Stromal cell of bone marrow (primary cell): ENCODE measurements at regions not wholly inside any gene's neighbourhood (a gene's known extent, or its start where the extent isn't known, plus 50 kb on each side); places are given as distances from the start of the nearest gene placed in this dataset.
"Not testable (repeated sequence)": the region's sequence is repeated elsewhere in the genome, so short reads cannot be mapped to it uniquely, and the experiment has no call there.

Source experiments
- DNase-seq: peaks from one replicate; pipeline ENCODE4 v3.0.0-alpha.2; 2012; ENCODE audit warnings: low read depth

DNA sequence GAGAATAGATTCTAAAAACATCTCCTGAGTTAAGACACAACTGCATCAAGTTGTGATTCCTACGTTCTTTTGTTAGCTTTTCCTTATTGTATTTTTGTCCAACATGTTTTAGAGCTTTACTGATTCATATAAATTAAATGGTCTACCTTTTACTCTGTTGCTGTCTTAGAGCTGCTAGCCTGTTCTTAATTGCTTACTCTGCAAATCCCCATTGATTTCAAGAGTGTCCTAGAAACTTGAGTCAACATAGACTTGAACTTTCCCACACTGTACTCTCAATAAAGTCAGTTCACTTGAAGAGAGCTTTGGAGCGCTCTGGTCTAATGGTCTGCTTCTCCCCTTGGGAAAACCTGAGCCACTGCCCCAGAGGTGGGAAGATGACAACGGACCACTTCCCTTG is 343.9 kb downstream of the CCER1 start:
- no peak for DNase-seq

DNA sequence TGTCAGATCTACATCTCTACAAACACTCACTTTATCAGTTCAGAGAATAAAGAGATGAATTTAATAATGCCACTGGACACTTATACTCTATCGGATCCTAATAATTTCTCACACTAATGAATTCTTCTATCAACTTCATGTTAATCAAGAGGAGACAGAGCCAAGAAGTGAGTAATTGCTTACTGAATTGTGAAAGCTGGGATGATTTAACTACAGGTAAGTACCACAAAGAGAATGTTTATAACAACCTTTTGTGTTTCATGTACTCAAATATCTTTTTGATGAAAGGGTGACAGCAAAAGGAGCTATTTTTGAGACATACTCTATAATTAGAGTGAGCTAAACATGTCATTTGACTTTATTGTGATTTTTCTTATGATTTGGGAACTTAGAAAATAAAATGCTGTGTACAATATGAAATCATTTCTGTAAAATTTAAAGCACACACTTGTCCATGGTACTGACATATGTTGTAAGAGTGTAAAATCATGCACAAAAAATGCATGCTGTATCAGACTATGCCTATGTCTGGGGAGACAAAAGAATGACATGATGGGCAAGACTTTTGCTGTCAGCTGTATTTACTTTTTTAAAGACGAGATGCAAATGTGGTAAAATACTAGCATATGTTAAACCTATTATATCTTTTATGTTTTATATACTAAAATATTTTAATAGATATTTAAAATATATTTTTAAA is 361.2 kb downstream of the CCER1 start:
- DNase-seq = no peak

DNA sequence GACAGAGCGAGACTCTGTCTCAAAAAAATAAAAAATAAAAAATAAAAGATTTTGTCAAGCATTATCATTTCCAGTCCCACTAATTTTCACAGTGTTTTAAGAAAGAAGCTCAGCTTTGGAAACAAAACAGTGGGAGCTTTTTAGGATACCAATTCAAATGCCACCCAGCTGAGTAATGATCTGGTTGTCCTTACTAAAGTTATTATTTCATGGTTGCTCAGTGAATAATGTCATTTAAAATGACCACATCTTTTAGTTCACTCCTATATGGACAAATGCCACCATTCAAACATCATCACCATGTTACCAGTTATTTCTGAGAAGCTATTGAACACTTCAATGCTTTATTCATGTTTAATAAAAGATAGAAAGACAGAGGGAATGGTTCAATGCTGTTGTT is 365.0 kb downstream of the CCER1 start:
- peak; percentile 29 for DNase-seq

DNA sequence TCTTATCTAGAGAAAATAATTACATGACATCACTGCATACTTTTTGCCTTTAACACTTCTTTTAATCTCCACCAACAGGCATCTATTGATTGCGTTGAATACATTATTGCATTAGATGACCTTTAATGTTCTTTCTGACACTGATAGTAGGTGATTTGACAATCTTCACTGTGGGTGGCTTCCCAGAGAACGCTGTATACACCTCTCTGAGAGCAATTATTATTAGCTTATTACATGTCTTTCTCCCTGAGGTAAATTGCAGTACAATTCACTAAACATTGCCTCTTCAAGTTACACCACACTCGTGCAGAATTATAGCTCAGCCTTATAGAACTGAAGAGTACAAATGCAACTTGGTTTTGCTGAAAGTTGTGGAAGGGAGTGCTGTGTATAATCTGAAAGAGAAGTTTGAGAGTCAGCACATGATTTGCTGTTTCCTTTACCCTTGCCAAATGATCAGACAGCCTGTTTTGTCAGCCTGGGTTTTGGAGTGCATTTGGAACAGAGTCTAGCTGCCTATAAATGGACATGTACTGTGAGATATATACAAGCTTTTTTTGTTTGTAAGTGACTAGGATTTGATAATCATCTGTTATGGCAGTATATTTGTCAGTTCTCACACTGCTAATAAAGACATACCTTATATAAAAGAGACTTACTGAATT is 369.2 kb downstream of the CCER1 start:
- peak; percentile 1 for DNase-seq

DNA sequence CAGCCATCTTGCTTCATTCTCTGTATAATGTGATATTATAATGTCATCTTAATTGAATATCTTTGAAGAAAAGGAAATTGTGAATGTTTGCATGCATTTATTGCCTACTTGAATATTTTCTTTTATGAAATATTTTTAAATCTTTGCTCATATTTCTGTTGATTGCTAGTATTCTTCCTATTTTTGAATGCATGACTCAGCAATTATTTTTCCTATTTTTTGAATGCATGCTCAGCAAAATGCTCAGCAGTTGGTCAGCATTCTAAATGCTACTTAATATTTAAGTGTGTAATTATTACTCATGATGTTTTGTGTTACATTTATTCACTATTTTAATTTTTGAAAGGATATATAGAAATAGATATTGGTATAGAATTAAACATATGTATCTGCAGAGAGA is 378.3 kb downstream of the CCER1 start:
- no peak for DNase-seq

GRCh38 chr12:90575995-90576394 is 379.0 kb downstream of the CCER1 start:
- no peak for DNase-seq

- no peak for DNase-seq
Observed at GRCh38 chr12:90574676-90575075, 380.3 kb downstream of the CCER1 start.

DNA sequence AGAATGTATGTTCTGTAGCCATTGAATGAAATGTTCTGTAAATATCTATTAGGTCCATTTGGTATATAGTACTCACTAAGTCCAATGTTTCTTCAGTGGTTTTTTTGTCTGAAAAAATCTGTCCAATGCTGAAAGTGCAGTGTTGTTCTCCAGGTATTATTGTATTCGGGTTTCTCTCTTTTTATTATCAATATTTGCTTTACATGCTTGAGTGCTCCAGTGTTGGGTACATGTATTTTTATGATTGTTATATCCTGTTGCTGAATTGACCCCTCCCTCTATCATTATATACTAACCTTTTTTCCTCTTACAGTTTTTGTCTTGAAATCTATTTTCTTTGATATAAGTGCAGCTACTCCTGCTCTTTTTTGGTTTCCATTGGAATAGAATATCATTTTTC is 382.2 kb downstream of the CCER1 start:
- DNase-seq = no peak

- DNase-seq = no peak
Observed at GRCh38 chr12:90569685-90570084, 385.3 kb downstream of the CCER1 start.

DNA sequence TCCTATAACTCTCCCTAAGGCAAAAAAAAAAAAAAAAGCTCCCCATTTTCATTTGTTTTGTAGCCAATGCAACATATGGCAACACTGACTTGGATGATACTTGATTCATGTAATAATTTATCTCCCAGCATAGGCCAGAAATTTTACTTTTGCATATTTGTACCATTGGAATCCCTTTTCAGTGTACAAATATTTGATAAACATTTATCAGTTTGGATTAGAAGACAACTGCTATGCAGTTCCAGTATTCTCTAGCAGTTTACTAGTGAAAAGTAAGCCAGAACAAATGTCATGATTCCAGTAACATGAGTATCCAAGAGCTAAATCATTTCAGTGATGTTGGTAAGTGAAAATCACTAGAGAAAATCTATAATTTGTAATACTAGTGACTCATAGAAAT is 392.3 kb downstream of the CCER1 start:
- no peak for DNase-seq

DNA sequence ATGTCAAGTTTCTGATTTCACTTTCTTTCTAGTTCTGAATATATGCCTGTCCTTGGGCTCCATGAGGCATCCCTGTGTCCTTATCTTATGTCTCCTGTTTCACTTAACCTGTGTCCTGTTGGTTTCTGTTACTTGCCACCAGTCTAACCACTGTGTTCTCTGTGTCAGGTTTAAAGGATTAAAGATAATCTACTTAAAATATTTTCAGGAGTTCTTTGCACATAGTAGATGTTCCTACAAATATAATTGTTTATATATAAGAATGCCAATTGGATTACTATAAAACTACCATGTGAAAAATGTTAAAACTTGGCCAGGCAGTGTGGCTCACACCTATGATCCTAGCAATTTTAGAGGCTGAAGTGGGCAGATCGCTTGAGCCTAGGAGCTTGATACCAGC is 406.4 kb downstream of the CCER1 start:
- DNase-seq = no peak

GRCh38 chr12:90546511-90546910 is 408.5 kb downstream of the CCER1 start:
- DNase-seq = no peak

DNA sequence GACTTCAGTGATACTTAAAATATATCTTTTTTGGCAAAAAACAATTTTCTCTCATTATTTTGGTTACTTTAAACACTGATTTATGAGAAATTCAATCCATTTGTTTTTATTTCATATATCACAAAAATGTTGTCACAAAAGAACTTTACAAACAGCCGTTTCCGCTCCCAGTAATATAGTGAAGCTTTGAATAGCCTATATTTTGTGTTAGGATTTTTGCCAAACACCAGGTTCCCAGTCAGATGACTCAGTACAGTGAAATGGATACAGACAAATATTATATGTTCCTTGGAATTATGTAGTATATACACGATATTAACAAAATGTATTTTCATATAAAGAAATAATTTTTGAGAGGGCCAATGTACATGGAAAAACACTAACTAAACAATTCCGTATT is 411.1 kb downstream of the CCER1 start:
- no peak for DNase-seq

GRCh38 chr12:90543374-90543773 is 411.6 kb downstream of the CCER1 start:
- DNase-seq = no peak

DNA sequence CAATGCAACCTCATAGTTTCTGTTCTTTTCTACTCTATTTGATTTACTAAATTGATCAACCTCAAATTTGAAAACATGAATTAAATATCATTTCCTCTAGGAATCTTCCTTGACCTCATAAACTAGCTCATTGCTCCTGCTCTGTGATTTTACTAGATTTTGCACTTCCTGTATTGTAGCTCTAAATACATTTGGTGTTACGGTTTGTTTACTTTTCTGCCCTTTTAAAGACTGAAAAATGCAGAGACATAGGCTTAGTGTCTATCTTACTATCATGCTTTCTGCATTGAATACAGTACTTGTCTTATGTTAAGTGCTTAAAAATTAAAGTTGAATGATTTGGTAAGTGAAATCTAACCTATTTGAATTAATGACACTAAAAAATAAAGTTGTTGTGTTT is 412.1 kb downstream of the CCER1 start:
- DNase-seq = not testable (repeated sequence)

- DNase-seq = not testable (repeated sequence)
Observed at GRCh38 chr12:90533828-90534227, 421.1 kb downstream of the CCER1 start.

DNA sequence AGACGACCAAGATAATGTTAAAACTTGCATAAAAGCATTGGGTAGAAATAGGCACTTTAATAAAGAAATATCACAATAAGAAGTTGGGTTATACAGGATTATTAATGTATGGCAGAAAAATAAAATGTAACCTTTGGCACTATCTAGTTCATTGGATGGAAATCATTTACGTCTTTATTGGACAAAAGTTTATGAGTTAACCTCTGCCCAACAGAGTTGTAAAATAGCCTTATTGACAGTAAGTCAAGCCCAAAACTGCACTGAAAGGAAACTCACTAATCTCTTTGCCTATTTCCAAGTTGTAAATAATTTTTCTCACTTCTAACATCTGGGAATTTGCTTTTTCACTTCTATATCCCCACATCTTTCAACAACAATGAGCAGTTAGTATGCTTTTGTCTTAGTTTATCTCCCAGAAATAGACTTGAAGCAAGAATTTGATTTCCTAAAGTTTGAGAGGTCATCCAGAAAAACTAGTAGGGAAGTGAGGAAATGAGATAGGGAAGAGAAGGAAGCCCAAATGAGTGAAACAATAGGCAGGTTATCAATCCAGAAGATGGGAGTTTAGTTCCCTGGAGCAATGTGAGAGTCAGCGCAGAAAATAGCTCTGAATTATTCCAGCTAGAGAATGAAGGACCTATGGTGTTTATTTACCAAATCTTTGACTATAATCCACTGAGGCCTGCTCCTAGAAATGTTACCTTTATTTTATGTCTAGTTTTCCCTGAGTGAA is 434.8 kb downstream of the CCER1 start:
- no peak for DNase-seq

DNA sequence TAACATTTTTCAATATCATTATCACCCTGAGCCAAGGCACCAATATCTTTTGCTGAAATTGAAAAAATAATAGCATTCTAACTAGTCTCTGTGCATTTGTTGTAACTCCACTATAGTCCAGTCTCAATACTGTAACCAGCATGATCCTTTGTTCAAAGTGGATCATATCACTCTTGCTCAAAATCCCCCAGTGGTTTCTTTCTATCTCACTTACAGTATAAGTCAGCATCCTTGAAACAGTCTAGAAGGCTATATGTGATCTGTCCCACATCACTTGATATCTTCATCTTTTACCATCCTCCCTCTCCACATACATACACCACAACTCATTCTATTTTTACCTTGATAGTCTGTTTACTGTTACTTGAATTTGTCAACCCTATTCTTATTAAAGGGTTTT is 435.7 kb downstream of the CCER1 start:
- no peak for DNase-seq

DNA sequence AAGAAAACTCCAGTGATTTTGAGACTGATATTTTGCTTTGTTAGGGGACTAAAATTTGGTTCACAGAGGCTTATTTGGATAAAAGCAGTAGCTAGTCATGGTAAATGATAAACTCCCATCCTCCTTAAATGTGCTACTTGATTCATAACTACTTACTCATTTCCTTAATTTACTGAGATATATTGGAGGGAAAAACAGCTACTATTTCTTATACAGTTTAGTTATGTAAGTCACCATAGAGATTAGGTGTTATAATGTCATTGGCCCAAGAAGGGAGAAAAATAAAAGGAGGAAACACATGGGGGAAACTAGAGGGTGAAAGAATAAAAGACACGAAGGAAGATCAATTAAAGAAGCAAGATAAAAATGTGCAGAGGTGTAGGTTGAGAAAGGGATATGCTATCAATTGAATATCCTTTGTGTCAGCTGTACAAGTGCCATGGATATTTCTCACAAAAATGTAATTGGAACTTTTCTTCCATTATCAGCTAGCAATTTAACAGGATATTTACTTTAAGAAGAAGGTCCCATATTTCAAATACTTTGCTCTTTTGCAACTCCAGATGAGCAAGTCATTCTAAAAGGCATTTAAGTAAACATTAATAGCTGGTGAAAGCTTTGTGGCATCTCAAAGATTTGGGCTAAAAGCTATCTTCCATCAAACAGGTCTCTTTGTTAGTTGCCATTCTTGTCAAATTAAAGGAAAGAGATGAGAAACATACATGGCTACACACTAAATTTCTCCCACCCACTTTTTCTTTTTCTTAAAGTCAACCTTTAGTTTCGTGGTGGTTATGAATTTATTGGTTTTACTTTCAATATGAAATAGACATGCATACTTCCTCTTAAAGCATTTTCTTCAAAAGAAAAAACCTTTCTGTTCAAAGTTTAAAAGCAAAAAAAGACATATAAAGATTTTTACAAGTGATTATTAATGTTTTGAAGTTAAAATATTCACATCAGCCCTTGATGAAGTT is 439.5 kb downstream of the CCER1 start:
- DNase-seq = no peak

- DNase-seq = no peak
Observed at GRCh38 chr12:90514325-90514724, 440.7 kb downstream of the CCER1 start.

GRCh38 chr12:90512518-90512917 is 442.5 kb downstream of the CCER1 start:
- DNase-seq = no peak

DNA sequence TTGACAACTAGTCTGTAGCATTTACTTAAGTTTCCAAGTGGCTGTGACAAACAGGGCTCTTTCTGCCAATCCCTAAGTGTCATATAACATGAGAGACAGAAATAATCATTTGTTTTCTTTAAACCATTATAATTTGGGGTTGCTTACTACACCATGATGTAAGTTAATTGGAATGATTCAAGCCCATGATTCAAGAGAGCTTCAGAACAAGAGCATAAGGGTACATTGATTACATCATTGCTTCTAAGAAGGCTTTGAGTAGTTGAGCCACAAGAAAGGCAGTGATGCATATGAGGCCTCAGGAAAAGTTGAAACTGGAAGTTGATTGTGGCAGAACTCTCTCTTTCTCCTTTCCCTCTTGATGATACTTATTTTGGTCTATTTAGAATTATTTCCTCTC is 444.0 kb downstream of the CCER1 start:
- peak; percentile 37 for DNase-seq
